ENCODE measurements at regions not wholly inside any gene's neighbourhood (a gene's known extent, or its start where the extent isn't known, plus 50 kb on each side); places are given as distances from the start of the nearest gene placed in this dataset.

- Histone ChIP-seq H3K36me3 (no peaks in the 10 kb centered on the region), H3K4me3 (no peak overlapping the region), H3K4me1 (no peaks in the 10 kb centered on the region), H3K27me3 (no peaks in the 10 kb centered on the region), H3K27ac (no peak overlapping the region), H3K9me3 (no peaks in the 10 kb centered on the region)
- TF ChIP-seq CTCF (IDR thresholded peaks at IDR 0.05): no peak
- no peak for DNase-seq
- no peak for ATAC-seq
- intact Hi-C loops (cut with DNase I): no loop called here
Measured at GRCh38 chr15:95990833-95991232, 339.7 kb upstream of the NR2F2 start.

GRCh38 chr15:95994418-95994817, 336.1 kb upstream of the NR2F2 start:
- TF ChIP-seq CTCF (IDR thresholded peaks at IDR 0.05): no peak
- DNase-seq: no peak
- intact Hi-C loops (cut with DNase I): no loop called here
- no peaks in the 10 kb centered on the region for H3K36me3 ChIP-seq
- H3K4me1 ChIP-seq: no peaks in the 10 kb centered on the region
- H3K4me3 ChIP-seq: no peak overlapping the region
- no peak overlapping the region for H3K27ac ChIP-seq
- ATAC-seq: no peak
- H3K27me3 ChIP-seq: no peaks in the 10 kb centered on the region
- no peaks in the 10 kb centered on the region for H3K9me3 ChIP-seq

- H3K27ac ChIP-seq: no peak overlapping the region
- DNase-seq: no peak
- no peak overlapping the region for H3K4me3 ChIP-seq
- intact Hi-C loops (cut with DNase I): no loop called here
- H3K4me1 ChIP-seq: no peaks in the 10 kb centered on the region
- no peak for ATAC-seq
- H3K27me3 ChIP-seq: no peaks in the 10 kb centered on the region
- H3K36me3 ChIP-seq: no peaks in the 10 kb centered on the region
- H3K9me3 ChIP-seq: no peaks in the 10 kb centered on the region
- TF ChIP-seq CTCF (IDR thresholded peaks at IDR 0.05): no peak
Measured at GRCh38 chr15:95995375-95996168, 334.9 kb upstream of the NR2F2 start.

- no peak for TF ChIP-seq CTCF (IDR thresholded peaks at IDR 0.05)
- Histone ChIP-seq H3K27ac (no peak overlapping the region), H3K27me3 (no peaks in the 10 kb centered on the region), H3K4me1 (no peaks in the 10 kb centered on the region), H3K4me3 (no peak overlapping the region), H3K36me3 (no peaks in the 10 kb centered on the region), H3K9me3 (no peaks in the 10 kb centered on the region)
- DNase-seq: no peak
- ATAC-seq: no peak
- intact Hi-C loops (cut with DNase I): no loop called here
Measured at GRCh38 chr15:95996494-95996893, 334.0 kb upstream of the NR2F2 start.

GRCh38 chr15:95998935-95999334, 331.6 kb upstream of the NR2F2 start:
- Histone ChIP-seq H3K36me3 (no peaks in the 10 kb centered on the region), H3K9me3 (no peaks in the 10 kb centered on the region), H3K27ac (no peak overlapping the region), H3K27me3 (no peaks in the 10 kb centered on the region), H3K4me1 (no peaks in the 10 kb centered on the region), H3K4me3 (no peak overlapping the region)
- no peak for TF ChIP-seq CTCF (IDR thresholded peaks at IDR 0.05)
- no peak for DNase-seq
- intact Hi-C loops (cut with DNase I): no loop called here
- no peak for ATAC-seq
